ENCODE measurements at regions not wholly inside any gene's neighbourhood (a gene's known extent, or its start where the extent isn't known, plus 50 kb on each side); places are given as distances from the start of the nearest gene placed in this dataset.
"Not testable (repeated sequence)": the region's sequence is repeated elsewhere in the genome, so short reads cannot be mapped to it uniquely, and the experiment has no call there.

GRCh38 chr9:84513473-84513872, 156.1 kb upstream of the NTRK2 start:
- no peak for DNase-seq

GRCh38 chr9:84513979-84514378, 155.6 kb upstream of the NTRK2 start:
- no peak for DNase-seq

GRCh38 chr9:84514421-84514820, 155.1 kb upstream of the NTRK2 start:
- no peak for DNase-seq

GRCh38 chr9:84517026-84517425, 152.5 kb upstream of the NTRK2 start:
- DNase-seq: no peak

- no peak for DNase-seq
Measured at GRCh38 chr9:84519413-84519812, 150.1 kb upstream of the NTRK2 start.

GRCh38 chr9:84521208-84521607, 148.3 kb upstream of the NTRK2 start:
- no peak for DNase-seq

GRCh38 chr9:84526211-84526610, 143.3 kb upstream of the NTRK2 start:
- DNase-seq: not testable (repeated sequence)

GRCh38 chr9:84527060-84527720, 142.3 kb upstream of the NTRK2 start:
- not testable (repeated sequence) for DNase-seq

- not testable (repeated sequence) for DNase-seq
Measured at GRCh38 chr9:84535973-84536372, 133.6 kb upstream of the NTRK2 start.

GRCh38 chr9:84538879-84539278, 130.7 kb upstream of the NTRK2 start:
- no peak for DNase-seq

- DNase-seq: no peak
Measured at GRCh38 chr9:84542554-84542953, 127.0 kb upstream of the NTRK2 start.

GRCh38 chr9:84554069-84554664, 115.4 kb upstream of the NTRK2 start:
- DNase-seq: no peak

- DNase-seq: no peak
Measured at GRCh38 chr9:84556556-84556955, 113.0 kb upstream of the NTRK2 start.

GRCh38 chr9:84557751-84558150, 111.8 kb upstream of the NTRK2 start:
- DNase-seq: no peak

- no peak for DNase-seq
Measured at GRCh38 chr9:84563691-84564090, 105.8 kb upstream of the NTRK2 start.

GRCh38 chr9:84567805-84568204, 101.7 kb upstream of the NTRK2 start:
- DNase-seq: no peak

GRCh38 chr9:84570482-84571154, 98.9 kb upstream of the NTRK2 start:
- DNase-seq: no peak

GRCh38 chr9:84573083-84573482, 96.4 kb upstream of the NTRK2 start:
- no peak for DNase-seq

- DNase-seq: no peak
Measured at GRCh38 chr9:84575705-84576104, 93.8 kb upstream of the NTRK2 start.

- no peak for DNase-seq
Measured at GRCh38 chr9:84583866-84584265, 85.7 kb upstream of the NTRK2 start.

GRCh38 chr9:84586662-84587061, 82.9 kb upstream of the NTRK2 start:
- no peak for DNase-seq

GRCh38 chr9:84587153-84587552, 82.4 kb upstream of the NTRK2 start:
- no peak for DNase-seq

GRCh38 chr9:84589542-84589941, 80.0 kb upstream of the NTRK2 start:
- no peak for DNase-seq

GRCh38 chr9:84590706-84591105, 78.8 kb upstream of the NTRK2 start:
- DNase-seq: no peak

Data from KG1 (cell line).